ENCODE measurements at regions not wholly inside any gene's neighbourhood (a gene's known extent, or its start where the extent isn't known, plus 50 kb on each side); places are given as distances from the start of the nearest gene placed in this dataset.

GRCh38 chr2:223701761-223702160 is 99.6 kb upstream of the SCG2 start:
- no peak for DNase-seq (ENCODE audit: low spot score)
- H3K9me3 ChIP-seq = no peaks in the 10 kb centered on the region
- no peaks in the 10 kb centered on the region for H3K4me1 ChIP-seq (replicated peaks)
- TF ChIP-seq CTCF (IDR thresholded peaks at IDR 0.05) (no peak), POLR2AphosphoS5 (IDR thresholded peaks at IDR 0.05) (no peak)
- no peak overlapping the region for H3K27ac ChIP-seq
- intact Hi-C loops (cut with DNase I) = no loop called here
- no peak overlapping the region for H3K4me3 ChIP-seq
- WGBS = 84% methylated on average over 1 of the region's 1 CpG
- no peaks in the 10 kb centered on the region for H3K27me3 ChIP-seq (replicated peaks; ENCODE audit: insufficient read depth)
- H3K36me3 ChIP-seq = no peaks in the 10 kb centered on the region

- Histone ChIP-seq H3K4me1 (replicated peaks) (no peaks in the 10 kb centered on the region), H3K4me3 (no peak overlapping the region), H3K27me3 (replicated peaks; ENCODE audit: insufficient read depth) (no peaks in the 10 kb centered on the region), H3K27ac (no peak overlapping the region), H3K9me3 (no peaks in the 10 kb centered on the region), H3K36me3 (no peaks in the 10 kb centered on the region)
- no peak for TF ChIP-seq POLR2A (IDR thresholded peaks at IDR 0.05)
- TF ChIP-seq POLR2AphosphoS5 (IDR thresholded peaks at IDR 0.05) = no peak
- no peak for TF ChIP-seq CTCF (IDR thresholded peaks at IDR 0.05)
- intact Hi-C loops (cut with DNase I) = no loop called here
- no peak for DNase-seq (ENCODE audit: low spot score)
- 46% methylated on average over 3 of the region's 3 CpGs for WGBS
Observed at GRCh38 chr2:223700221-223700620, 98.1 kb upstream of the SCG2 start.

- Histone ChIP-seq H3K36me3 (no peaks in the 10 kb centered on the region), H3K27ac (no peak overlapping the region), H3K27me3 (replicated peaks; ENCODE audit: insufficient read depth) (no peaks in the 10 kb centered on the region), H3K4me1 (replicated peaks) (no peaks in the 10 kb centered on the region), H3K9me3 (no peaks in the 10 kb centered on the region), H3K4me3 (no peak overlapping the region)
- TF ChIP-seq CTCF (IDR thresholded peaks at IDR 0.05) (no peak), POLR2AphosphoS5 (IDR thresholded peaks at IDR 0.05) (no peak), POLR2A (IDR thresholded peaks at IDR 0.05) (no peak)
- 91% methylated on average over 7 of the region's 7 CpGs for WGBS
- intact Hi-C loops (cut with DNase I) = no loop called here
- DNase-seq (ENCODE audit: low spot score) = no peak
Observed at GRCh38 chr2:223697892-223698645, 95.9 kb upstream of the SCG2 start.

GRCh38 chr2:223697316-223697891 is 95.2 kb upstream of the SCG2 start:
- no peaks in the 10 kb centered on the region for H3K36me3 ChIP-seq
- H3K9me3 ChIP-seq = no peaks in the 10 kb centered on the region
- no peak for TF ChIP-seq POLR2A (IDR thresholded peaks at IDR 0.05)
- TF ChIP-seq CTCF (IDR thresholded peaks at IDR 0.05) = no peak
- no peak for TF ChIP-seq POLR2AphosphoS5 (IDR thresholded peaks at IDR 0.05)
- no peak for DNase-seq (ENCODE audit: low spot score)
- H3K4me1 ChIP-seq (replicated peaks) = no peaks in the 10 kb centered on the region
- H3K27ac ChIP-seq = no peak overlapping the region
- no peaks in the 10 kb centered on the region for H3K27me3 ChIP-seq (replicated peaks; ENCODE audit: insufficient read depth)
- 80% methylated on average over 2 of the region's 2 CpGs for WGBS
- no peak overlapping the region for H3K4me3 ChIP-seq
- intact Hi-C loops (cut with DNase I) = no loop called here

GRCh38 chr2:223696719-223697118 is 94.6 kb upstream of the SCG2 start:
- Histone ChIP-seq H3K4me1 (replicated peaks) (no peaks in the 10 kb centered on the region), H3K27me3 (replicated peaks; ENCODE audit: insufficient read depth) (no peaks in the 10 kb centered on the region), H3K9me3 (no peaks in the 10 kb centered on the region), H3K27ac (no peak overlapping the region), H3K36me3 (no peaks in the 10 kb centered on the region), H3K4me3 (no peak overlapping the region)
- no peak for DNase-seq (ENCODE audit: low spot score)
- WGBS = 10% methylated on average over 1 of the region's 1 CpG
- intact Hi-C loops (cut with DNase I) = no loop called here
- no peak for TF ChIP-seq POLR2A (IDR thresholded peaks at IDR 0.05)
- TF ChIP-seq CTCF (IDR thresholded peaks at IDR 0.05) = no peak
- TF ChIP-seq POLR2AphosphoS5 (IDR thresholded peaks at IDR 0.05) = no peak
